Stomach (tissue), 8 donors: ENCODE measurements at regions not wholly inside any gene's neighbourhood (a gene's known extent, or its start where the extent isn't known, plus 50 kb on each side); places are given as distances from the start of the nearest gene placed in this dataset.

Experiments used
- DNase-seq, 2 donors: peaks; one replicate each; pipeline versions ENCODE4 v3.0.0 to v3.0.0-alpha.2; 2013 to 2019
- H3K27ac ChIP-seq, 5 donors: fragments of 200-600 bp in 4 of 5; sonication (generic) in 4 of 5; one replicate each; pipeline ENCODE4 v1.5.1; 2013 to 2019; ENCODE audit warnings: mild to moderate bottlenecking in 1 of 5, moderate library complexity in 1 of 5
- H3K27me3 ChIP-seq, 3 donors: fragments of 200-600 bp; sonication (generic); one replicate each; pipeline ENCODE4 v1.5.1; 2017 to 2019; ENCODE audit warnings: mixed run types in 1 of 3
- H3K36me3 ChIP-seq, 4 donors: fragments of 200-600 bp; sonication (generic); 1 replicate in 3 of 4; 2 replicates in 1 of 4; pipeline ENCODE4 v1.5.1; 2016 to 2019
- H3K4me1 ChIP-seq, 4 donors: fragments of 200-600 bp; sonication (generic); one replicate each; pipeline ENCODE4 v1.5.1; 2016 to 2019
- H3K4me3 ChIP-seq, 4 donors: fragments of 200-600 bp; sonication (generic) in 3 of 4; one replicate each; pipeline ENCODE4 v1.5.1; 2016 to 2019; ENCODE audit warnings: mild to moderate bottlenecking in 1 of 4
- H3K9me3 ChIP-seq, 4 donors: fragments of 200-600 bp; sonication (generic); one replicate each; pipeline ENCODE4 v1.5.1; 2016 to 2019
- CTCF ChIP-seq, 7 experiments: fragments of 450-650 bp in 4 of 7; fragments of 200-600 bp in 3 of 7; sonication (generic) in 3 of 7; IDR thresholded peaks; one replicate each; pipeline ENCODE4 v1.5.1; 2016 to 2019; ENCODE audit warnings: antibody characterized with exemption in 7 of 7, control low read depth in 2 of 7, mild to moderate bottlenecking in 1 of 7
- EP300 ChIP-seq: sonication (generic); formaldehyde crosslinking; IDR thresholded peaks from one replicate; pipeline ENCODE4 v1.6.1; 2017; ENCODE audit warnings: antibody characterized with exemption
- POLR2A ChIP-seq, 4 donors: fragments of 450-650 bp; IDR thresholded peaks; one replicate each; pipeline ENCODE4 v1.6.1; 2016; ENCODE audit warnings: antibody characterized with exemption in 4 of 4, control low read depth in 2 of 4, mild to moderate bottlenecking in 1 of 4, moderate library complexity in 1 of 4
- POLR2AphosphoS5 ChIP-seq, 3 donors: sonication (generic); formaldehyde crosslinking; IDR thresholded peaks; one replicate each; pipeline ENCODE4 v1.6.1; 2016; ENCODE audit warnings: antibody characterized with exemption in 3 of 3
- WGBS, 5 donors: extraction: QIAGEN DNeasy Blood & Tissue Kit in 3 of 5; methylation state at CpG; one replicate each; pipeline versions ENCODE4 v1.1.5 to v1.1.7; 2013 to 2018; 5-methylcytosine and 5-hydroxymethylcytosine counted together
- intact Hi-C: fragments of 100-400 bp; cut with DNase I; formaldehyde crosslinking; loops from one replicate; pipeline ENCODE4 v1.15.1; 2023; ENCODE audit warnings: low total_unique reads
- donor health status: healthy with polysubstance abuse.
- donor health status: Bipolar disorder and iron deficiency.
- donor health status: healthy.

GRCh38 chr4:125904802-125905201 is 590.0 kb downstream of the FAT4 start:
- H3K4me1 ChIP-seq = no peaks in the 10 kb centered on the region
- no peak overlapping the region for H3K27ac ChIP-seq
- intact Hi-C loops = no loop called here
- H3K36me3 ChIP-seq = no peaks in the 10 kb centered on the region
- 67 to 91% (median 88%) methylated on average over 1 of the region's 1 CpG for WGBS, 5 donors
- no peaks in the 10 kb centered on the region for H3K27me3 ChIP-seq
- no peak for DNase-seq
- no peaks in the 10 kb centered on the region for H3K9me3 ChIP-seq
- no peak overlapping the region for H3K4me3 ChIP-seq
- no peak for TF ChIP-seq POLR2AphosphoS5 (IDR thresholded peaks at IDR 0.05)
- TF ChIP-seq POLR2A (IDR thresholded peaks at IDR 0.05) = no peak
- no peak for TF ChIP-seq CTCF (IDR thresholded peaks at IDR 0.05)
- TF ChIP-seq EP300 = no peak

DNA sequence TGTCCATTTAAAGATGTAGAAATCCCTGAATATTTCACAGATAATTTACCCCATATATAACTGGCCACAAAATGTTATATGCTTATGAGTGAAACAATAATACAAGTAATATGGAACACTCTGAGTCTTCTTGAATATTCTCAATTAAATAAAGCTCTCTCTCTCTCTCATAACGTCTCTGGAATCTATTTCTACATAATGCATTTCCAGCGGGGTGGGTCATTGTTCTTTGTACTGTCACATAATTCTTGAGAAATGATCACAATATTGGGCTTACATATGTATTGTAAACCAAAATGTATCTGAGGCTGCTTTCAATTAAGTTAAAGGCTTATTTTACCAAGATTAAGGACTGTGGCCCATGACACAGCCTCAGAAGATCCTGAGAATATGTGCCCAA is 596.3 kb downstream of the FAT4 start:
- DNase-seq = no peak
- Histone ChIP-seq H3K9me3 (no peaks in the 10 kb centered on the region), H3K27ac (no peak overlapping the region), H3K4me1 (no peaks in the 10 kb centered on the region), H3K4me3 (no peak overlapping the region), H3K36me3 (no peaks in the 10 kb centered on the region), H3K27me3 (no peaks in the 10 kb centered on the region)
- TF ChIP-seq CTCF (IDR thresholded peaks at IDR 0.05) (no peak), POLR2A (IDR thresholded peaks at IDR 0.05) (no peak), EP300 (no peak), POLR2AphosphoS5 (IDR thresholded peaks at IDR 0.05) (no peak)
- intact Hi-C loops = no loop called here
- WGBS, 5 donors = 76 to 86% (median 85%) methylated on average over 2 of the region's 2 CpGs

DNA sequence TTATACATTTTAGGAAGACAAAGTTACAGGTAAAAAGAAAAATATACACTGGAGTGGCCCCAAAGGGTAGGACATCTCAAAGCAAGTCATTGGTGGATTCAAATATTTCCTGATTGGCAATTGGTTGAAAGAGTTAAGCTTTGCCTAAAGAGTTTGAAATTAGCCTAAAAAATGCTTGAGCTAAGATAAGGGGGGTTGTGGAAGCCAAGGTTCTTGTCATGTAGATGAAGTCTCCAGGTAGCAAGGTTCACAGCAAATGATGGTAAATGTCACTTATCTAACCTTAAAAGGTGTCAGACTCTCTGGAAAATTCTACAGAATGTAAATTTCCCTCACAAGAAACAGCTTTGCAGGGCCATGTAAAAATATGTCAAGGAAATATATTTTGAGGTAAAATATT is 596.7 kb downstream of the FAT4 start:
- Histone ChIP-seq H3K4me3 (no peak overlapping the region), H3K9me3 (no peaks in the 10 kb centered on the region), H3K27ac (no peak overlapping the region), H3K36me3 (no peaks in the 10 kb centered on the region), H3K4me1 (no peaks in the 10 kb centered on the region), H3K27me3 (no peaks in the 10 kb centered on the region)
- TF ChIP-seq EP300 (no peak), POLR2A (IDR thresholded peaks at IDR 0.05) (no peak), CTCF (IDR thresholded peaks at IDR 0.05) (no peak), POLR2AphosphoS5 (IDR thresholded peaks at IDR 0.05) (no peak)
- DNase-seq = no peak
- intact Hi-C loops = no loop called here

DNA sequence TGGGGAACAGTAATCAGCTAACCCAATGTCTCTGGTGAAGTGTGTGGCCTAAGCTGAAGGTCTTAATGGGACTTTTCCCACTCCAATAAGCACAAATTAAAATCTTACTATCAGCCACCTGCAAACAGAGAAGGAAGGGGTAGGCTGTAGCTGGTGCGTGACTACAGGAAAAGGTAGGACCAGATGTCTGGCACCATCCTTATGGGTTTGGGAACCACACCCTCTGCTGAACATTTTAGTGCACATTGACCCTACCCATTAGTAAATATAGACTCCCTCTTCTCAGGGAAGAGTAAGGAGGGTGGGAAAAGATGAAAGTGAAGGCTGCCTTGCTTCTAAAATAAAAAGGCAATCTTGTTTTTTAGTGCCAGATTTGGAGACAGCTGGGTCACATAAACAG is 602.8 kb downstream of the FAT4 start:
- Histone ChIP-seq H3K27ac (no peak overlapping the region), H3K4me3 (no peak overlapping the region), H3K9me3 (no peaks in the 10 kb centered on the region), H3K4me1 (no peaks in the 10 kb centered on the region), H3K27me3 (no peaks in the 10 kb centered on the region), H3K36me3 (no peaks in the 10 kb centered on the region)
- no peak for TF ChIP-seq POLR2AphosphoS5 (IDR thresholded peaks at IDR 0.05)
- no peak for TF ChIP-seq EP300
- no peak for TF ChIP-seq POLR2A (IDR thresholded peaks at IDR 0.05)
- no peak for TF ChIP-seq CTCF (IDR thresholded peaks at IDR 0.05)
- 67 to 89% (median 83%) methylated on average over 1 of the region's 1 CpG for WGBS, 5 donors
- intact Hi-C loops = no loop called here
- no peak for DNase-seq
